ENCODE measurements at regions not wholly inside any gene's neighbourhood (a gene's known extent, or its start where the extent isn't known, plus 50 kb on each side); places are given as distances from the start of the nearest gene placed in this dataset.

DNA sequence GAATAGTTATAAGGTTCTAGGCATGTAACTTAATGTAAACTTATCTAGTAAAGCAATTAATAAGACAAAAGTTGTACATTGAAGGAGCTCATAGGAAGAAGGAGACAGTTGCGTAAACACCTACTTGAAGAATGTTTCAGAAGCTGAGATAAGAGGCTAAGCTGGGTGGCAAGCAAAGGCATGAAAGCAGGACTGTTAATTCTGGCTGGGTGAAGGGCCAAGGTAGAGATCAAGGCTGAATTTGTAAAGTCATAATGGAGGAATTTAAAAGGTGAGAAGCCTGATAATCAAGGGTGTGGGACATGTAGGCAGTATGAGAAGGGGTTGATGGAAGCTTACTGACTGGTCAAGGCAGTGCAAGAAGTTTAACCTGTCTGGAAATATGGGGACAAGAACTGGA lies 80.4 kb upstream of the TGFBR2 start:
- TF ChIP-seq FOXP2 (optimal IDR thresholded peaks at IDR 0.05; ENCODE audit: control extremely low read depth, extremely low read length, insufficient read depth) (no peak), POLR2AphosphoS5 (IDR thresholded peaks at IDR 0.05; ENCODE audit: borderline replicate concordance, low read depth, low read length) (no peak), EZH2 (IDR thresholded peaks at IDR 0.05) (no peak)
